ENCODE measurements at regions not wholly inside any gene's neighbourhood (a gene's known extent, or its start where the extent isn't known, plus 50 kb on each side); places are given as distances from the start of the nearest gene placed in this dataset.

- no peaks in the 10 kb centered on the region for H3K9me2 ChIP-seq (ENCODE audit: insufficient read depth, low read length)
- no peaks in the 10 kb centered on the region for H3K79me2 ChIP-seq (ENCODE audit: insufficient read depth, low read depth, low read length)
- CTCF ChIA-PET (ENCODE audit: unreplicated experiment): no interaction called here
- H3K4me1 ChIP-seq (ENCODE audit: insufficient read depth, low read length, poor library complexity, severe bottlenecking): peaks cover 94% of the 10 kb centered on the region
- TF ChIP-seq CTCF (conservative IDR thresholded peaks at IDR 0.05; ENCODE audit: low read length) (no peak), EZH2phosphoT487 (IDR thresholded peaks at IDR 0.05; ENCODE audit: borderline replicate concordance, low read depth, low read length) (no peak)
- peak overlapping the region; percentile 91 for H2AFZ ChIP-seq (ENCODE audit: low read length)
- no peaks in the 10 kb centered on the region for H3K9me3 ChIP-seq (ENCODE audit: low read length)
- no peaks in the 10 kb centered on the region for H4K20me1 ChIP-seq (ENCODE audit: insufficient read depth, low read length)
- DNase-seq (ENCODE audit: low spot score): peak; percentile 60
- BruUV-seq (replicated peaks): no TSS peak
- peak overlapping the region; percentile 57 for H3K4me3 ChIP-seq (ENCODE audit: low read depth, low read length, poor library complexity, severe bottlenecking)
- peak overlapping the region; percentile 90 for H3K4me2 ChIP-seq (ENCODE audit: low read length)
- intact Hi-C loops (cut with micrococcal nuclease; ENCODE audit: unreplicated experiment): loop anchor here (2.0 to 5.0 kb wide), 2 partner anchors 133 to 301 kb away; partner anchors contain the start of gene TSC22D1
- POLR2A ChIA-PET: interaction anchor here (0.5 to 2.9 kb wide), 12 partner anchors 9 to 1206 kb away, joined by 3 to 14 read pairs (median 4); partner anchors contain the start of genes CCDC122 and LACC1
- H3K36me3 ChIP-seq (ENCODE audit: insufficient read depth, low read length): no peaks in the 10 kb centered on the region
- peak overlapping the region; percentile 97 for H3K27ac ChIP-seq (ENCODE audit: low read depth, low read length, poor library complexity, severe bottlenecking)
These were observed 98.2 kb upstream of the SERP2 start for GRCh38 chr13:44275381-44275780.

- peak; percentile 92 for DNase-seq (ENCODE audit: low spot score)
- Histone ChIP-seq H3K9me2 (ENCODE audit: insufficient read depth, low read length) (no peaks in the 10 kb centered on the region), H3K4me3 (ENCODE audit: low read depth, low read length, poor library complexity, severe bottlenecking) (peak overlapping the region; percentile 57), H3K79me2 (ENCODE audit: insufficient read depth, low read depth, low read length) (no peaks in the 10 kb centered on the region), H3K4me1 (ENCODE audit: insufficient read depth, low read length, poor library complexity, severe bottlenecking) (peaks cover 97% of the 10 kb centered on the region), H3K9me3 (ENCODE audit: low read length) (no peaks in the 10 kb centered on the region), H3K27ac (ENCODE audit: low read depth, low read length, poor library complexity, severe bottlenecking) (peak overlapping the region; percentile 97), H3K36me3 (ENCODE audit: insufficient read depth, low read length) (no peaks in the 10 kb centered on the region), H4K20me1 (ENCODE audit: insufficient read depth, low read length) (no peaks in the 10 kb centered on the region), H2AFZ (ENCODE audit: low read length) (peak overlapping the region; percentile 91; the same call in 1 of the 2 replicates), H3K4me2 (ENCODE audit: low read length) (peak overlapping the region; percentile 90)
- TF ChIP-seq CTCF (conservative IDR thresholded peaks at IDR 0.05; ENCODE audit: low read length) (no peak), EZH2phosphoT487 (IDR thresholded peaks at IDR 0.05; ENCODE audit: borderline replicate concordance, low read depth, low read length) (no peak)
- BruUV-seq (replicated peaks): no TSS peak
- CTCF ChIA-PET (ENCODE audit: unreplicated experiment): no interaction called here
- intact Hi-C loops (cut with micrococcal nuclease; ENCODE audit: unreplicated experiment): loop anchor here (1.0 to 5.0 kb wide), 2 partner anchors 33 to 134 kb away; no protein-coding TSS in a partner anchor
- POLR2A ChIA-PET: interaction anchor here (1.5 to 2.9 kb wide), 3 partner anchors 10 to 33 kb away, joined by 4 to 14 read pairs (median 7); no protein-coding TSS in a partner anchor
These were observed 97.6 kb upstream of the SERP2 start for GRCh38 chr13:44276061-44276460.

GRCh38 chr13:44277459-44277858, 96.2 kb upstream of the SERP2 start:
- Histone ChIP-seq H3K4me3 (ENCODE audit: low read depth, low read length, poor library complexity, severe bottlenecking) (peak overlapping the region; percentile 3), H3K79me2 (ENCODE audit: insufficient read depth, low read depth, low read length) (no peaks in the 10 kb centered on the region), H3K36me3 (ENCODE audit: insufficient read depth, low read length) (no peaks in the 10 kb centered on the region), H3K9me3 (ENCODE audit: low read length) (no peaks in the 10 kb centered on the region), H4K20me1 (ENCODE audit: insufficient read depth, low read length) (no peaks in the 10 kb centered on the region), H3K9me2 (ENCODE audit: insufficient read depth, low read length) (no peaks in the 10 kb centered on the region), H3K4me1 (ENCODE audit: insufficient read depth, low read length, poor library complexity, severe bottlenecking) (peaks cover 87% of the 10 kb centered on the region), H3K4me2 (ENCODE audit: low read length) (peak overlapping the region; percentile 27; the same call in 1 of the 2 replicates), H3K27ac (ENCODE audit: low read depth, low read length, poor library complexity, severe bottlenecking) (peak overlapping the region; percentile 34), H2AFZ (ENCODE audit: low read length) (peak overlapping the region; percentile 97; the same call in 1 of the 2 replicates)
- CTCF ChIA-PET (ENCODE audit: unreplicated experiment): no interaction called here
- POLR2A ChIA-PET: interaction anchor here (0.6 kb wide), 1 partner anchor 50 kb away, joined by 3 read pairs; no protein-coding TSS in a partner anchor
- no peak for DNase-seq (ENCODE audit: low spot score)
- intact Hi-C loops (cut with micrococcal nuclease; ENCODE audit: unreplicated experiment): loop anchor here (5.0 kb wide), 1 partner anchor 135 kb away; no protein-coding TSS in a partner anchor
- TF ChIP-seq EZH2phosphoT487 (IDR thresholded peaks at IDR 0.05; ENCODE audit: borderline replicate concordance, low read depth, low read length) (no peak), CTCF (conservative IDR thresholded peaks at IDR 0.05; ENCODE audit: low read length) (no peak)
- no TSS peak for BruUV-seq (replicated peaks)

All from OCI-LY7 (cell line).